Stimulated activated CD4-positive, alpha-beta T cell treated with anti-CD3 and anti-CD28 coated beads, Interleukin-4, amount 100 ng/mL, for 24 hours (primary cell): ENCODE measurements at regions not wholly inside any gene's neighbourhood (a gene's known extent, or its start where the extent isn't known, plus 50 kb on each side); places are given as distances from the start of the nearest gene placed in this dataset.
"Not testable (repeated sequence)": the region's sequence is repeated elsewhere in the genome, so short reads cannot be mapped to it uniquely, and the experiment has no call there.

Experiments
- DNase-seq: peaks from one replicate; pipeline ENCODE4 v3.0.0-alpha.2; 2020

DNA sequence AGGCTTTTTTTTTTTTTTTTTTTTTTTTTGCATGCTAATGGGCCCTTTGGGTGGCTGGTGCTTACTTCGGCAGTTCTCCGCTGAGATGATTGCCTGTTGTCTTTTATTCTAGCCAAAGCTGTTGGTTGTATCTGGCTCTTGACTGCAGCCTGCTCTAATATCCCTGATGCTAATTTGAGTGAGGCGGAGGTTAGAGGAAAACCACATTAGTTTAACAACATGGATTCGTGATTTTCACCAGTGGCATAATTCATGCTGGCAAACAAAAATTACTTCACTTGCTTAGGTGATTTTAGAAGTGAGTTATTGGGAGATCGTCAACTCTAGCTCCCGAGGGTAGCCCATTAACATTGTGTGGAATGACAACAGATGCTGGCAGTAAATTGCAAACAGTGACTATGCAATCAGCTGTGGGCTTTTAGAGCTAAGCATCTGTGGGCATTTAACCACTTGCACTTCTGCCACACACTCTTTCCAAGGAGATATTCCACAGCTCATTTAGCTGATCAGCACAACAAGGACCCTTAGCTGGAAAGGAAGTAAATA lies 97.6 kb upstream of the ZDHHC17 start:
- no peak for DNase-seq

DNA sequence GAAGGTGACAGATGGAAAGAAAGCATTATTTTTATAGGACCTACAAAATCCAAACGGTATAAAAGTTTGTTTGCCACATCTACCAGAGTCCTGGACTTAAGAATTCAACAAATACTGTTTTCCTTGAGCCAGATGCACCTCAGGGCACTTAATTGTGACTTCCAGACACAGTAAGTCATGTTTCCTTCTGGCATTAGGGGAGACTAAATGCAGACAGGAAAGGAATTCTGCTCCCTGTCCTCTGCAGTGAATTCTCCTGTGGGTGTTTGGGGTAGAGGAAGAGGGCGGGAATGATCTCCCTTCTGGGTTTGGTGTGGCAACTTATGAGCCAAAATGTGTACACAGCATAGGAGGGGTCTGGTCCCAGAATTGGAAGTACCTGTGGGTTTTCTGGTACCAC lies 93.9 kb upstream of the ZDHHC17 start:
- DNase-seq = no peak

DNA sequence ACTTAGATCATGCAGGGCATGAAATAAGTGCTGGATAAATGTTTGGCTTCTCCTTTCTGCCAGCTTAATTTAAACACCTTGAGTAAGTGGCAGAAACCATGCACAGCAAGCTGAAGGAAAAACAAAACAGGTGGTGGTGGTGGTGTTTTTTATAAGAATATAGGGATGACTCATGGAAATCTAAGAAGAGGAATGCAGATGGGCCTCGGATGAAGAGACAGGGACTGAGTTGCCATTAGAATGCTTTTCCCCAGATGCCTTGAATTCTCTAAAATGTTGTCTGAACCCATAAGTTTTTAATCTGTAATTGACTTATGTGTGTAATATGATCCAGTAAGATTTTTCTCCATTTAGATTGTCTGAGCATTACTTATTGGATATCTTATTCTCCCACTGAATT lies 93.1 kb upstream of the ZDHHC17 start:
- no peak for DNase-seq

DNA sequence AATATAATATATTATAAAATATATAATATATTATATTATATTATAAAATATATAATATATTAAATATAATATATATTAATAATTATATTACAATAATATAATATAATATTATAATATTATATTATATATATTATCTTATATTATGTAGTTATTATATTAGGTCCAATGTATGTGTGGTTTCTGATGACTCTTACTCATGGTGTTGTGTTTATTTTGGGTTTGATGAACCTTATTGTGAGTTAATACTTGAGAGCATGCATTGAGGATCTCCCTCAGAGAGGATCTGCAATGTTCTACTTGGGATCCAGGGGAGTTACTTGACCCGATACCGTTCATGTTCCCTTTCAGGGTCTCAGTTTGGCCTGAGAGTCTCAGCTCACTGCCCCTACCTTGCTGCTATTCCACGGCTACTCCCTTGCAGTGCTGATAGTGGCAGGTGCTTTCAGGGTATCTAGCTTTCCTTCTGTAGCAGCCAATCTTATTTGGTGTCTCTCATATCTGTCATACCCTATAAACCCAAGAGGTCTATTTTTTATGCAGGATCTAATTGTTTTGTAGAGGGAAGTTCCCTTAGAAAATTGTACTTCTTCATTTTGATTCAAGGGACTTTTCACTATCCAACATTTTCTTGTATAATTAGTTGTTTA lies 89.1 kb upstream of the ZDHHC17 start:
- DNase-seq = no peak

DNA sequence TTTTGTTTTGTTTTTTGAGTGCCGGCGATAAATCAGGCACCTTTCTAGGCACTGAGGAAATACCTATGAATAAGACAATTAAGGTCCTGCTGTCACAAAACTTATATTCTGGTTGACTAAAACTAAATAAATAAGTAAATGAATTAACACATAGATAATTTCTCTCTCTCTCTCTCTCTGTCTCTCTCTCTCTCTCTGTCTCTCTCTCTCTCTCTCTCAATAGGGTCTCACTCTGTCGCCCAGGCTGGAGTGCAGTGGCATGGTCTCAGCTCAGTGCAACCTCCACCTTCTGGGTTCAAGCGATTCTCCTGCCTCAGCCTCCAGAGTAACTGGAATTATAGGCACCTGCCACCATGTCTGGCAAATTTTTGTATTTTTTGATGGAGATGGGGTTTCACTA lies 87.7 kb upstream of the ZDHHC17 start:
- DNase-seq = not testable (repeated sequence)

DNA sequence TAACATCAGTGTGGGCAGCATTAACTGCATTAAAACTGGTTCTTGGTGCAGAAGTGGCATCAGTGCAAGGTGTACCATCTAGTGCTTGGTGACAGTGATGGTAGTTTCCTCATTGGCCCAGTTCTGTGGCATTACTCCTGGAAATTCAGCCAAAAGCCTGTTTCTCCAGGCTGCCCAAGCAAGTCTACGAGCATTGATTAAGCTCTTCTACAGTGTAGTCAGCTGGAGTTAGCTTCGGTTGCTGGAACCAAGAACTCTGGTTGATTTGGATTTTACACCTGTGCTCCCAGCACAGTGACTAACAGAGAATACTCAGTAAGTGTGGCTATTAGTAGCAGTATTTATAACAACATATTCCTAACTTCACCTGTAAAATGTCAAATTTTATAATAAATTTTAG lies 84.9 kb upstream of the ZDHHC17 start:
- no peak for DNase-seq

DNA sequence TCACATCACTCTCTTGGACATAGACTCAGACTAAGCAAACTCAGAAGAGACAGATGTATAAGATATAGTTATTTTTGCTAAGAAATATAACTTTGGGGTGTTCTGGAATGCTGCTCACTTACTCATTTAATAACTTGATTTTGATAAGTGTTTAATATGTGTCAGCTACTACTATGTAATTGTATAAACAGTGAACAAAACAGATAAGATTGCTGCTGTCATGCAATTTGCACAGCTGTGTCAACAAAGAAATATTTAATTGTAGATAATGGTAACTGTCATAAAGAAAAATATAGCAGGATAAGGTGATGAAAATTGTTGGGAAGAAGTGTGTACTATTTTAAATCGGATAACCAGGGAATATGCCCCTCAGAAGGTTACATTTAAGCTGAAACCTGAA lies 84.1 kb upstream of the ZDHHC17 start:
- no peak for DNase-seq

DNA sequence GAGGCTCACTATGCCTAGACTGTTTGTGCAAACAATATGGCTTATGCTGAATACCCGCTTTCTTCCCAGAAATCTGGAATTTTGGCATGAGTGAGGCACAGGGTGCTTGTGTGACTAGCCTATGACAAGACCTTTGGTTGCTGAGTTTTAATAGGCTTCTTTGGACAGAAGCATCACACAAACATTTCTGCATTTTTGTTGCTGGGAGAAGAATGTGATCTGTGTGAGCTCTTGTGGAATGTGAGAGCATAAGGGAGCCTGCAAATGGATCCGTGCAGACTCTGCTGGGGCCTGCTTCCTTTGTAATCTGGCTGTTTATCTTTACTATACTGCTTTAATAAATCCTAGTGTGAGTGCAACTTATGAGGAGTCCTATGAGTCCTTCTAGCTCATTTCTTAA lies 83.0 kb upstream of the ZDHHC17 start:
- no peak for DNase-seq

DNA sequence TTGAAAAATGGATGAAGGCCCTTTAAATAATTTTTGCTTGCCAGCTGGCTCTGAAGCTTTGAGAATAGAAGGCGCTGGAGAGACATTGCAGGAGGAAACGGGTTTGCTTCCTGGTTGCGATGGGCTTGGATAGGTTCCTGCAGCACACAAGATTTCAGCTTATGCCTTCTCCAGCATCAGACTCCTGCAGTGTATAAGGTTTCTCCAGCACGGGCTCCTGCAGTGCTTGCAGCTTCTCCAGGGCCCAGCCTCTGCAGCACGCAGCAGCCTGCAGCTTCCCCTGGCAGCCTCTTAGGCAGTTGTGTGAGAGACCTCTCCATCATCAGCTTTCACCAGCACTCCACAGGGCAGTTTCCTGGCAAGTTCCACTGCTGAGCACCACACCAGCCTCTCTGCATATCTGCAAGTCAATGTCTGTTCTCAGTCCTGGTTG lies 78.7 kb upstream of the ZDHHC17 start:
- no peak for DNase-seq

DNA sequence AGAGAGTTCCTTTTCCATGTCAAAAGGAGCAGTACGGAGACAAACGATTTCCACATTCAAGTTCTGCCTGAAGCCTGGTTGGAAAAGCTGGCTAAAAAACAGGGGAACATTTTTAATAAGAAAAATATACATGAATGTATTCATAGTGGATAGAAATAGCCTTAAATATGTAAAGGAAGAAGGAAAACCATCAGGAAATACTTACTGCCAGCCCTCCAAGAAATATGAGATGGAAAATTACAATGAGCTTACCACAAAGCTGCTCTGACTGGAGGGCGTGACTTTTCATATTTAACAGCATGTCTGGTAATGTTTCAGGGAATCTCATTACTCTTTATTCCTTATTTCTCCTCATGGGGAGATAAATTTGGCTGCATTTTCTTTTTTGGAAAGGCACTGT lies 75.9 kb upstream of the ZDHHC17 start:
- DNase-seq = no peak

DNA sequence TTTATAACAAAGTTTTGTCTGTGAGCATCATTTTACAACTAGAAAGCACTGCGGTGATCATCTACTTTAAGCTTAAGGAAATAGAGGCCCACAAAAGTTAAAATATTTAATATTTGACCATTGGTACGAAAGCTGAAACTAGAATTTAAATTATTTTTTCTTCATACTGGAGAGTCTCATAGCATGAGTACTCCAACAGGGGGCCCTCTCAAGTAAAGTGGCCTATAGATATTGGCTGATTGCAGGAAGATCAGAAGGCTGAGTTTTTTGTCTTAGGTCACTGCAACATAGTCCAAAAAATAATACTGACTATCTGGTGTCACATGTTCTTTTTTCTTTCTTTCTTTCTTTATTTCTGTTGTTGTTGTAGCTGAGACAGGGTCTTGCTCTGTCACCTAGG lies 75.3 kb upstream of the ZDHHC17 start:
- DNase-seq = no peak

DNA sequence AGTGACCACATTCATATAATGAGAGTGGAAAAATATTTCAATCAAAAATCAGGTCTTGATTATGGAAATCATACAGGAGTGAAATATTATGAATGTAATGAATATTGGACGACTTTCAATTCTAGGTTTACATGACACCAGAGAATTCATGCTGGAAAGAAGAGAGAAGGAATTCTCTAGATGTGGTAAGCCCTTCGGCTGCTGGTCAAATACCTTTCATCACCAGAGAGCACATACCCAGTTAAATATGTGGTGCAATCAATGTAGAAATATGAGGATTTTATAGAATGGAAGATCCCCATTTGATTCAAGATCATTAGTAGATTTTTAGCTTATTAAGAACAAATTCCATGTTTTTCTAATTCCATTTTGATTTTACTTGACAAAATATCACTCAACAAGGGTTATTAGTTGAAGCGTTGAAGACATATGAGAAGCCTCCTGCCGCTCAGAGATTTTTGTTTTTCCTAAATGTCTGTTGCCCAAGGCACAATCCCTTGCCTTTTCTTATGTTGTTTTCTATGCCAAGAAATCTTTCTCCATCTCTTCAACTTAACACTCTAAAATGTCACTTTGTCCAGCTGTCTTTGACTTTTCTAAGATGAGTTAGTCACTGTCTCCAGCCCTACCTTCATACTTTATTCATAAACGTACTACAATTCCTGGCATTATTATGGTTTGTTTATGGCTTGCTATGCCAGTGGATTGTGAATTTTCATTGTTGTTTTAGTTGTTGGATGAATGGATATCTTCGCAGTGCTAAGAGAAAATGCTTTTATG lies 72.8 kb upstream of the ZDHHC17 start:
- no peak for DNase-seq

DNA sequence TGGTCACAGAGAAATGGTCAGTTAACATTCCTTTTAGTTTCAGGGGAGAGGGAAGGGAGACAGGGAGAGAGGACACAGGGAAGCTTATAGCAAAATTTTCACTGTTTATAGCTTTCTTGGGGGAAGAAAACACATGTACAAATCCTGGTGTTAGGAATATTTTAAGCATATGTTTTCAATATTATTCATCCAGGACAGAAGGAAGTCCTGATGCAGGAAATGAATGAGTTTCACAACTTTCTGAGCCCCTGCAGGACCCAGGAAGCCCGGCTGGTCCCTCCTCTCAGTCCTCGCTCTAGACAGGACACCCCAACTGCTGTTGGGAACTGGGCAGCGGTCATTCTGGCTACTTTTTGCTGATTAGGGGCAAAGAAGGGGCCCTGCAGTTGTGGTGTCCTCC lies 71.1 kb upstream of the ZDHHC17 start:
- no peak for DNase-seq

DNA sequence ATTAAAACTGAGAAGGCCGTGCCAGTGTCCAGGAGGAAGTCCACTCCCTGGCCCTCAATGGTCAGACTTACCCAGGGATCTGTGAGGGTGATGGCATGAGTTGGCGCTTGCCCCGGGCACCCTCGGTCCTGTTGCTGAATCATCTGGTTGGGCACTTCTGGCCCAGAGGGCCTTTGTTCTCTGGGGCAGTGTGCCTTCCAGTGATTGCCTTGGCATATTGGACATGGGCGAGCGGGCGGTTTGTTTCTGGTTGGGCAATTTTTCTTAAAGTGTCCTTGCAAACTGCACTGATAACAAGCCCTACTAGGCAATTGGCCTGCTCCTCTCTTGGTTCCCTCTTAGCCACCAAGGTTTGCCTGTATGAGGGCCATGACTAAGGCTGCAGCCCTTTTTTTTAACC lies 69.5 kb upstream of the ZDHHC17 start:
- DNase-seq = no peak

DNA sequence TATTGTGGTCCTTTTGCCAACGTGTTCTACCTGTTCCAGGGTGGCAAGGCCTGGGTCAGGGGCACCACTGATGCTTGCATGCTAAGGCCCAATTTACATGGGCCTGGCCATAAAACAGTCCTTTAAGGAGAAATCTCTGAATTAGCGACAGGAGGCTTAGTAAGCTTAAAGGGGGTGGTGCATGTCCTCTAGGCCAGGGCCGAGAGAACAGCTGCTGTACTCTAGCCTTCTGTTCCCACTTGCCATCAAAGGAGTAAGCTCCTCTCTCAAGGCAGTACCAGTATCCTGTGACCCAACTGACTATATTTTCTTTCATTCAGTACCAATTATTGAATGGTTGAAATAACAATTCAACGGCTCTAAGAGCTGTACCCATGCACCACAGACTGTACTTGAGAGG lies 67.7 kb upstream of the ZDHHC17 start:
- no peak for DNase-seq

DNA sequence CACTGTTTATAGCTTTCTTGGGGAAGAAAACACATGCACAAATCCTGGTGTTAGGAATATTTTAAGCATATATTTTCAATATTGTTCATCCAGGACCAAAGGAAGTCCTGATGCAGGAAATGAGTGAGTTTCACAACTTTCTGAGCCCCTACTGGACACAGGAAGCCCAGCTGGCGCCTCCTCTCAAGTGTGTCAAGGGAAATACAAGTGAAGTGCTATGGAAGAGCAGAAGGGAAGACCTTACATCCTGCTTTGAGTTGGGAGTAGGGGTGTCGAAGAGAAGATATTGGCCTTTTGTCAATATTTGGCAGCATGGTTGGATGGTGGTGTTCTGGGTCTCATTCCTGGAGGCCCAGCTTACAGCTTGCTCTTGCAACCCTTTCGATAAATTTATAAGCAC lies 66.1 kb upstream of the ZDHHC17 start:
- DNase-seq = no peak

DNA sequence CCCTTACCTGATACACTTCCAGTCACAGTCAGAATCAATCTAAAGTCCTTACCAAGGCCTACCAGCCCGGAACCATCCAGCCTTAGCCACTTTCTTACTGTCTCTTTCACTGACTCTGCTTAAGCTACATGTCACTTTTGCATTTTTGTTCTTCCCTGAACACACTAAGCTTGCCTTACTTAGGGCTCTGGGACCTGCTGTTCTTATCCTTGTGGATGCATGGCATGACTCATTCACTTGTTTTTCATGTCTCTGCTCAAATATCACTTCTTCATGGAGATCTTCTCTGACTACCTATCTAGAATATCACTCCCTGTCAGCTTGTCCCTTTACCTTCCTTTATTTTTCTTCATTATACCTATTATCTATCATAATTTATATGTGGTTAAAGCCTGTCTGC lies 65.6 kb upstream of the ZDHHC17 start:
- DNase-seq = no peak

DNA sequence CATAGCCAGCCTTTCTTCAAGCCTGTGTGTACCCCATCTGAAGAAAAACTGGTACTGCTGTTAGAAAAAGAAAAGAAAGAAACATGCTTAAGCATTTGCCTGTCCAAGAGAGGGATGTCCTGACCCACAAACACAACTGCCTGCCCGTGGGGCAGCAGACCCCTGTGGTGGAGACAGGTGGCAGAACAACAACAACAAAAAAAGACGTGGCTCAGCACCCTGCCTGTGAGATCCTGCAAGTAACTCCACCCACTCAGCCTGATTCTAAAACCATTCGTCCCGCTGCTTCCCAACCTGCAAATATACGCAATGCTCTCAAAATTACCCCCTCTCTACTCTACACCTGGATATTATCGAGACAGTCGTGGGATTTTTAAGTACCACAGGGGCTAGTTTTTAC lies 64.9 kb upstream of the ZDHHC17 start:
- no peak for DNase-seq

DNA sequence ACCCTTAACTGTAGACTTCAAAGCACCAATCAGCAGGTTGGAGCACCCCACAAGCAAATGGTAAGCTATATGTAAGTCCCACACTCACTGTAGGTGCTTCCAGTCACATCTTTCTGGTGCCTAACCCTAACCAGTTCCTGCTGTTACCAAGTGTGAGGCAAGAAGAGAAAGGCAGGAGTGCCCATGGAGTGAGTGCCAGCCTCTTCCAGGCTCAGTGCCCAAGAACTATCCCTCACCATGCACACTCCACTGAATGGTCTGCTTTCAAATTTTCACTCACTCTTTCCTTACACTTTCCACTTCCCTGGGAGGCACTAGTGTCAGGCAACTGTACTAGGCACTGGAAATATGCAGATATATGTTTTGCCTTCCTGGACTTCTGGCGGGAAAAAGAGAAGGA lies 62.2 kb upstream of the ZDHHC17 start:
- no peak for DNase-seq

DNA sequence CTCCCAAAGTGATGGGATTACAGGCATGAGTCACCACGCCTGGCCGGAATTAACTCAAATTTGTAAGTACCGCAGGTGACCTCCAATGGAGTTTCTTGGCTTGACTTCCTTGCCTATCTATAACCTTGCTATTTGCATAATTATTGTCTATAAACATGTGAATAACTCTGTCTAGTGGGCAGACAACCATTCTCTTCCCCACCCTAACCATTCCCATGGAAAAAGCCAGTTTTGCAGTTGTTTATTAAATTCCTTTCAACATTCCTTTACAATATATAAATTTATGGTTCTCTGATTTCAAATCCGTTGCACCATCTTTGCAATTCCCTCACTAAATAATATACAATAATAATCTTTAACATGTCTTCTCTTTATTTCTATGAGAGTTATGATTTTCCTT lies 61.0 kb upstream of the ZDHHC17 start:
- DNase-seq = no peak

DNA sequence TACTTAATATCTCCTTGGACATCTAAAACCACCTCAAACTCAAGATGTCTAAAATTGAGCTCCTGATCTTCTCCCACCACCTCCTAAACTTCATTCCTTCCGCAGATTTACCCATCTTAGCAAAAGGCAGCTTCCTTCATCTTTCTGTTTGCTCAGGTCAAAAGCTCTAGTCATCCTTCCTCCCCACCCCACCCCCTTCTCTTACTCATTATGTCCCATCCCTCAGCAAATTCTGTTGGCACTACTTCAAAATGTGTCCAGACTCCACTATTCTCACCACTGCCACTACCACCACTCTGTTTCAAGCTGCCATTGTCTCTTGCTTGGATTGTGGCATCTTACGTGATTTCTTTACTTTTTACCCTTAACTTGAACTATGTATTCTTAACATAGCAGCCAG lies 59.2 kb upstream of the ZDHHC17 start:
- DNase-seq = no peak

DNA sequence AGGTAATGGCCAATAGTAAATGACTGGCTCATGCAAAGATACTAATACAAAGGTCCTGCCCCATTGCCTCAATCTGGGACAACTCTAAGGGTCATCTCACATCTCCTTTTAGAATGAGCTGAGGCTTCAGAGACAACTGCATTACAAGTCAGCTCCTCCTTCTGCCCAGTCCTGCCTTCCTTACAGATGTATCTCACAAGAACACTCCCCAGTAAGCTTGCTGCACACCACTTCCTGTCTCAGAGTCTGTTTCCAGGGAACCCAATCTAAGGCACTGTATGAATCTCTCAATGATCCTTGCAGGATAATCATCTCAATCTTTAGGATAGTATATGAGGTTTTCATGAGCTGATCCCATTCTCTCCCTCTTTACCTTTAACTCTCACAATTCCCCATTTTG lies 57.8 kb upstream of the ZDHHC17 start:
- no peak for DNase-seq

DNA sequence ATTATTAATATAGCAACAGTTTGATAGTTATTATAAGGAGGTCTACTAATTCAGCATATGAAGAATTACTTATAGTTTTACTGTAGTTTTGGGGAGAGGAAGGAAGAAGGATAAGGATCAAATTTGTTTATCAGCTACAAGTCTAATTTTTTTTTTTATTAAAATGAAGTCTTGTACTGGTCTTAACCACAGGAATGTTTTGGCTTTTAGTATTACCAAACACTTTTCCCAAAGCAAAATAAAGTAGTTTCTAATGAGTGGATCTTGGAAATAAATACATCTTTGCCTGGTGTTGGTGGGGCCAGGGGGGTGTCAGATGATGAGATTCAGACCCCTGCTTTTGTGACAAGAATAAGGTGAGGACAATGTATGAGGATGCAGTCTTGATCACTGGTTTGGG lies 57.2 kb upstream of the ZDHHC17 start:
- no peak for DNase-seq

DNA sequence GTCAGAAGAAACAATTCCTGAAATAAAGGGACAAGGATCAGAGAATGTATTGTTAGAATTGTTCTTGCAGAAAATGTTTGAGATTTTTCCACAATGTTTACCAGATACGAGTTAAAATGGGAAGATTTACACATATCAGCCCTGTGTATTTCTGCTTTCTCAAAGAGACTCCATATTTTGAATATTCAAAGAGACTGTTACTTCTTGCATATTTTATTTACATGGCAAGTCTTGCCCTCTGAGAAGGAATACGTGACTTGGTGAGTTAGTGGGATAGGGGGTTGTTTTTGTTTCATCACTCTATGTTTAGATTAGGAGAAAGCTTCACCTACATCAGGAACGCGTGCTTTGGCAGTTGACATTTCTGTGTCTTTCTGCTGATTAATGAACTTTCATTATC lies 56.1 kb upstream of the ZDHHC17 start:
- DNase-seq = no peak

DNA sequence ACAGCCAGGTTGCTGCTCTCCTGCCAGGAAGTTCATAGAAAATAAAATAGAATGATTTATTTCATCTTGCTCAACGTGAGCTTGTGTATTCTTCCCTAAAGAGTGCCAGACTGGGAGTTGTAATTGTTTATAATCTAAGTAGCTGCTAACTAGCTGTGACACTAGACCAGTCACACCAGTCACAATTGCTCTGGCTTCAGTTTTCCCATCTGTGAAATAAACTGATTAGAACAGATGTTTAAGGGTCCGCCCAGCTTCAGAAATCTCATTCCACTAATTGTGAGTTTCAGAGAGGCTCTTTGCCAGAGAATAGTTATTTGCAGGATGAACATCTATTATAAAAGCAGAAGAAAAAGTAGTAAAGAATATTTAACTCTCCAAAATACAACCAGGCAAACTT lies 55.6 kb upstream of the ZDHHC17 start:
- no peak for DNase-seq
